ENCODE measurements at regions not wholly inside any gene's neighbourhood (a gene's known extent, or its start where the extent isn't known, plus 50 kb on each side); places are given as distances from the start of the nearest gene placed in this dataset.

DNA sequence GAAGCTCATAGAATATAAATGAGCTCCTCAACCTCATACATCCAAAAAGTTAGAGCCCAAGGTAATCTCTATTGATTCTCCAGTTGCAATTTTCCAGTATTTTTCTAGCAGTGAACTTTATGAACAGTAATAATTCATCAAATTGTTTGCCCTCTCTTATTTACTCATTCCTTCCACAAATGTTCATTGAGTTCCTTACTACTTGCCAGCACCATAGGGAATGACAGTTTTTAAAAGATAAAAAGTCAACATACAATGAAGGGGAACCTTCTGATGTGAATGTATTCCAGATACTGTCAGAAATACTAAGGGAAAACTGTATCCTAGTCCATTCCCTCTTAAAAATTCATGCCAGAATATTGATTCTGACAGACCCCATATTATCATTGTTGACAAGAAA lies 277.0 kb upstream of the C1orf87 start:
- TF ChIP-seq POLR2AphosphoS5 (IDR thresholded peaks at IDR 0.05; ENCODE audit: borderline replicate concordance, low read depth, low read length) (no peak), EZH2 (IDR thresholded peaks at IDR 0.05) (no peak), FOXP2 (optimal IDR thresholded peaks at IDR 0.05; ENCODE audit: control extremely low read depth, extremely low read length, insufficient read depth) (no peak)

Data from SK-N-MC (cell line).